Tibial nerve (tissue), 4 donors: ENCODE measurements at regions not wholly inside any gene's neighbourhood (a gene's known extent, or its start where the extent isn't known, plus 50 kb on each side); places are given as distances from the start of the nearest gene placed in this dataset.
"Not testable (repeated sequence)": the region's sequence is repeated elsewhere in the genome, so short reads cannot be mapped to it uniquely, and the experiment has no call there.

Experiments used
- DNase-seq, 2 donors: peaks; one replicate each; pipeline ENCODE4 v3.0.0-alpha.2; 2019; ENCODE audit warnings: low spot score in 2 of 2
- H3K27ac ChIP-seq, 4 donors: fragments of 200-600 bp; sonication (generic) in 3 of 4; one replicate each; pipeline ENCODE4 v1.5.1; 2017 to 2019; ENCODE audit warnings: mild to moderate bottlenecking in 1 of 4
- H3K27me3 ChIP-seq, 2 donors: fragments of 200-600 bp; sonication (generic) in 1 of 2; one replicate each; pipeline versions ENCODE4 v1.5.1 to v1.6.0; 2017 to 2019
- H3K36me3 ChIP-seq, 3 donors: fragments of 200-600 bp; sonication (generic); one replicate each; pipeline ENCODE4 v1.5.1; 2018 to 2019
- H3K4me1 ChIP-seq, 4 donors: fragments of 200-600 bp; sonication (generic) in 3 of 4; one replicate each; pipeline ENCODE4 v1.5.1; 2017 to 2019
- H3K4me3 ChIP-seq, 4 donors: fragments of 200-600 bp; sonication (generic) in 3 of 4; one replicate each; pipeline ENCODE4 v1.5.1; 2017 to 2019; ENCODE audit warnings: mild to moderate bottlenecking in 1 of 4, moderate library complexity in 1 of 4
- H3K9me3 ChIP-seq, 4 donors: fragments of 200-600 bp; sonication (generic) in 3 of 4; one replicate each; pipeline ENCODE4 v1.5.1; 2017 to 2019
- EP300 ChIP-seq, 2 donors: sonication (generic); formaldehyde crosslinking; IDR thresholded peaks; one replicate each; pipeline ENCODE4 v1.6.1; 2017; ENCODE audit warnings: antibody characterized with exemption in 2 of 2, mild to moderate bottlenecking in 1 of 2
- POLR2A ChIP-seq, 2 donors: fragments of 450-650 bp; IDR thresholded peaks; one replicate each; pipeline ENCODE4 v1.6.1; 2017; ENCODE audit warnings: antibody characterized with exemption in 2 of 2, mild to moderate bottlenecking in 2 of 2, moderate library complexity in 2 of 2
- WGBS, 2 donors: methylation state at CpG; one replicate each; pipeline ENCODE4 v1.1.5; 2018; 5-methylcytosine and 5-hydroxymethylcytosine counted together
- TF ChIP-seq, protein P1 (sequence below), 5 experiments: fragments of 200-600 bp in 3 of 5; fragments of 450-650 bp in 2 of 5; sonication (generic) in 3 of 5; IDR thresholded peaks; one replicate each; pipeline ENCODE4 v1.5.1; 2016 to 2019; ENCODE audit warnings: antibody characterized with exemption in 5 of 5, mild to moderate bottlenecking in 3 of 5, moderate library complexity in 2 of 5

DNA sequence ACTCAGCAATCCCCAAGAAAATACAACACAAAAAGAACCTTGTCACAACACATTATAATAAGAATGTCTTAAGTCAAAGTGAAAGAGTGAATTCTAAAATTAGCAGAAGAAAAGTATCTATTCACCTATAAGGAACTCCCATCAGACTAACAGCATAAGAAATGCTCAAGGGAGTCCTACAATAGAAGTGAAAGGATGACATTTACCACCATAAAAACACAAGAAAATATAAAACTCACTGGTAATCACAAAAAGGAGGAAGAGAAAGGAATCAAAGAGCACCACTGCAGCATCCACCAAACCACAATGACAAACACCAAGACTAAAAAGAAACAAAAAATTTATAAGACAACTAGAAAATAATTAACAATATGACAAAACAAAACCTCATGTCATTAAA lies 257.0 kb upstream of the AGTR2 start:
- no peak for DNase-seq
- H3K27ac ChIP-seq, result no peak overlapping the region
- H3K4me3 ChIP-seq, result no peak overlapping the region
- TF ChIP-seq POLR2A (IDR thresholded peaks at IDR 0.05) (no peak), EP300 (IDR thresholded peaks at IDR 0.05) (no peak)
- TF ChIP-seq, protein P1, sequence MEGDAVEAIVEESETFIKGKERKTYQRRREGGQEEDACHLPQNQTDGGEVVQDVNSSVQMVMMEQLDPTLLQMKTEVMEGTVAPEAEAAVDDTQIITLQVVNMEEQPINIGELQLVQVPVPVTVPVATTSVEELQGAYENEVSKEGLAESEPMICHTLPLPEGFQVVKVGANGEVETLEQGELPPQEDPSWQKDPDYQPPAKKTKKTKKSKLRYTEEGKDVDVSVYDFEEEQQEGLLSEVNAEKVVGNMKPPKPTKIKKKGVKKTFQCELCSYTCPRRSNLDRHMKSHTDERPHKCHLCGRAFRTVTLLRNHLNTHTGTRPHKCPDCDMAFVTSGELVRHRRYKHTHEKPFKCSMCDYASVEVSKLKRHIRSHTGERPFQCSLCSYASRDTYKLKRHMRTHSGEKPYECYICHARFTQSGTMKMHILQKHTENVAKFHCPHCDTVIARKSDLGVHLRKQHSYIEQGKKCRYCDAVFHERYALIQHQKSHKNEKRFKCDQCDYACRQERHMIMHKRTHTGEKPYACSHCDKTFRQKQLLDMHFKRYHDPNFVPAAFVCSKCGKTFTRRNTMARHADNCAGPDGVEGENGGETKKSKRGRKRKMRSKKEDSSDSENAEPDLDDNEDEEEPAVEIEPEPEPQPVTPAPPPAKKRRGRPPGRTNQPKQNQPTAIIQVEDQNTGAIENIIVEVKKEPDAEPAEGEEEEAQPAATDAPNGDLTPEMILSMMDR (IDR thresholded peaks at IDR 0.05), result no peak
- peaks cover 0 to 19% (median 0%) of the 10 kb centered on the region in 4 donors for H3K9me3 ChIP-seq
- H3K36me3 ChIP-seq, result no peaks in the 10 kb centered on the region
- no peaks in the 10 kb centered on the region for H3K4me1 ChIP-seq
- H3K27me3 ChIP-seq, result peaks cover 0 to 10% of the 10 kb centered on the region in 2 donors

DNA sequence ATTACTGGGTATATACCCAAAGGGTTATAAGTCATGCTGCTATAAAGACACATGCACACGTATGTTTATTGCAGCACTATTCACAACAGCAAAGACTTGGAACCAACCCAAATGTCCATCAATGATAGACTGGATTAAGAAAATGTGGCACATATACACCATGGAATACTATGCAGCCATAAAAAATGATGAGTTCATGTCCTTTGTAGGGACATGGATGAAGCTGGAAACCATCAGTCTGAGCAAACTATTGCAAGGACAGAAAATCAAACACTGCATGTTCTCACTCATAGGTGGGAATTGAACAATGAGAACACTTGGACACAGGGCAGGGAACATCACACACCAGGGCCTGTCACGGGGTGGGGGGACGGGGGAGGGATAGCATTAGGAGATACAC lies 254.9 kb upstream of the AGTR2 start:
- not testable (repeated sequence) for DNase-seq, H3K27ac ChIP-seq, H3K4me1 ChIP-seq, H3K27me3 ChIP-seq, H3K4me3 ChIP-seq, H3K36me3 ChIP-seq
- H3K9me3 ChIP-seq, result peaks cover 0 to 19% (median 0%) of the 10 kb centered on the region in 4 donors
- 84 to 95% methylated on average over 3 of the region's 3 CpGs for WGBS, 2 donors

DNA sequence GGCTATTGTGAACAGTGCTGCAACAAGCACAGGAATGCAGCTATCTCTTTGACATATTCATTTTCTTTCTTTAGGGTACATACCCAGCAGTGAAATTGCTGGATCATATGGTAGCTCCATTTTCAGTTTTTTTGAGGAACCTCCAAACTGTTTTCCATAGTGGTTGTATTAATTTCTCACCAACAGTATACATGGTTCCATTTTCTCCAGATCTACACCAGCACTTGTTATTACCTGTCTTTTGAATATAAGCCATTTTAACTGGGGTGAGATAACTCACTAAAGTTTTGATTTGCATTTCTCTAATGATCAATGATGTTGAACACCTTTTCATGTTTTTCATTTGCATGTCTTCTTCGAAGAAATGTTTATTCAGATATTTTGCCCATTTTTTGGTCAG lies 241.1 kb upstream of the AGTR2 start:
- Histone ChIP-seq H3K4me3 (no peak overlapping the region), H3K4me1 (no peaks in the 10 kb centered on the region), H3K27ac (no peak overlapping the region), H3K9me3 (peaks cover 0 to 46% (median 6%) of the 10 kb centered on the region in 4 donors), H3K27me3 (peaks cover 0 to 1% of the 10 kb centered on the region in 2 donors), H3K36me3 (no peaks in the 10 kb centered on the region)
- DNase-seq, result no peak
- no peak for TF ChIP-seq POLR2A (IDR thresholded peaks at IDR 0.05)
- TF ChIP-seq, protein P1 (IDR thresholded peaks at IDR 0.05), result no peak
- TF ChIP-seq EP300 (IDR thresholded peaks at IDR 0.05), result no peak
- 92 to 100% methylated on average over 1 of the region's 1 CpG for WGBS, 2 donors

DNA sequence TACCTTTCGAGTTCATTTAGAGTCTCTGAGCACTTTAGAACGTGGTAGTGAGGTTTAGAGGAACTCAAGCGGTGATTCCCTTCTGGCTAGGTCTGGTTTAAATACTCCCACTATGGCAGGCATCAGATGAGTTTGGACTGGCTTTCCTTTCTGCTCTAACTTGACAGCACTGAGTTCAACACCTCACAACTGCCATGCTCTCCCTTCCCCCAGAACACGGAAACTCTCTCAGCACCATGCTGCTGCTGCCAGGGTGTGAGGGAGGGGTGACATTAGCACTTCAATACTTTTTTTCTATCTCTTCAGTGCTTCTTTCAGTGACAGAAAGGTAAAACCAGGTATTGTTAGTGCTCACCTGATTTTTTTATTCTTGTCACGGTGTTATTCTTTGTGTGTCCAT lies 234.5 kb upstream of the AGTR2 start:
- Histone ChIP-seq H3K27me3 (peaks cover 0 to 15% of the 10 kb centered on the region in 2 donors), H3K4me1 (no peaks in the 10 kb centered on the region), H3K36me3 (peaks cover 0 to 3% (median 0%) of the 10 kb centered on the region in 3 donors), H3K9me3 (no peaks in the 10 kb centered on the region), H3K27ac (no peak overlapping the region), H3K4me3 (no peak overlapping the region)
- 67% methylated on average over 3 to 5 of the region's 5 CpGs for WGBS, 2 donors
- no peak for DNase-seq
- TF ChIP-seq POLR2A (IDR thresholded peaks at IDR 0.05), result no peak
- no peak for TF ChIP-seq EP300 (IDR thresholded peaks at IDR 0.05)
- TF ChIP-seq, protein P1 (IDR thresholded peaks at IDR 0.05), result no peak

DNA sequence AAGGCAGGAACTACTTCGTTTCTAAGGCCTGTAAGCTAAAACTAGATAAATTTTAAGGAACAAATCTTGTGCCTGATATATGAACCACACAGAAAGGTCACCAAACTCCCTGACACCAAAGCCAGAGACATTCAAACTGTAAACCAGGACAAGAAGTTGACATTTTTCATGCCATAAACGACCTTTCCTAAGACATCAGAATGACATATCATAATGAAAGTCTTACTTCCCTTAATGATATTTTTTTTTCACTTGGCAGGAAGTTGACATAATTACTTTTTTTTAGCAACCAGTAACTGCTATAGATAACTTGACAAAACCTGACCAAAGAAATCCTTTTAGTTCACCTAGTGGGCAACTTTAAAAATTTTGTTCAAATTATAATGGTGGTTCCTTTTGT lies 231.5 kb upstream of the AGTR2 start:
- no peak for DNase-seq
- Histone ChIP-seq H3K4me1 (no peaks in the 10 kb centered on the region), H3K27me3 (peaks cover 0 to 15% of the 10 kb centered on the region in 2 donors), H3K27ac (no peak overlapping the region), H3K9me3 (no peaks in the 10 kb centered on the region), H3K4me3 (no peak overlapping the region), H3K36me3 (peaks cover 0 to 3% (median 0%) of the 10 kb centered on the region in 3 donors)
- 41 to 51% methylated on average over 2 of the region's 2 CpGs for WGBS, 2 donors
- TF ChIP-seq POLR2A (IDR thresholded peaks at IDR 0.05) (no peak), EP300 (IDR thresholded peaks at IDR 0.05) (no peak)
- TF ChIP-seq, protein P1 (IDR thresholded peaks at IDR 0.05), result no peak

DNA sequence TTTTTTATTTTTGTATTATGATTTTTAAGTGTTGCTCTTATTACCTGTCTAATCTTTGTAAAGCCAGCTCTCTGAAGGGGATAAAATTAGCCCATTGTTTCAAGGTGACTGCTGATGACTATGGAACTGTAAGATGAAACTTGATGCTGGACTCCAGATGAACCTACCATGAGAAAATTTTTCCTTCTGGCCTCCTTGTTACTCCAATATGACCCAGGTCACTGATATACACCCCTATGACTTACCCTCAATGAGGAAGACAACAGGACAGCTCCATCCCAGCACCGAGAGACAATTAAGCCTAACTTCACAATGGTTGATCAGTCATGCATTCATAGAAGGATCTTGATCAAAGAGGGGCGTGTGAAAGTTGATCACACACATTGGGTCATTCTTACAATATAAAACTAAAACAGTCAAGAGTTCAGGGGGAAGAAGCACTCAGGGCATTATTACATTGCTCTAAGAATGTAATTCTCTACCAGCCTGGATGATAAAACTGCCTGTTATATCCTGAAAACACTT lies 230.8 kb upstream of the AGTR2 start:
- DNase-seq, result no peak
- Histone ChIP-seq H3K4me1 (no peaks in the 10 kb centered on the region), H3K27ac (no peak overlapping the region), H3K27me3 (peaks cover 0 to 12% of the 10 kb centered on the region in 2 donors), H3K36me3 (peaks cover 0 to 1% (median 0%) of the 10 kb centered on the region in 3 donors), H3K9me3 (no peaks in the 10 kb centered on the region), H3K4me3 (no peak overlapping the region)
- 80 to 82% methylated on average over 2 of the region's 2 CpGs for WGBS, 2 donors
- TF ChIP-seq POLR2A (IDR thresholded peaks at IDR 0.05) (no peak), EP300 (IDR thresholded peaks at IDR 0.05) (no peak)
- TF ChIP-seq, protein P1 (IDR thresholded peaks at IDR 0.05), result no peak
